Upper lobe of left lung (tissue), 4 donors: ENCODE measurements at regions not wholly inside any gene's neighbourhood (a gene's known extent, or its start where the extent isn't known, plus 50 kb on each side); places are given as distances from the start of the nearest gene placed in this dataset.
"Not testable (repeated sequence)": the region's sequence is repeated elsewhere in the genome, so short reads cannot be mapped to it uniquely, and the experiment has no call there.

ENCODE experiments used
- CTCF ChIP-seq, 6 experiments: fragments of 450-650 bp in 4 of 6; fragments of 200-600 bp in 2 of 6; sonication (generic) in 2 of 6; IDR thresholded peaks; one replicate each; pipeline ENCODE4 v1.5.1; 2016 to 2019; ENCODE audit warnings: antibody characterized with exemption in 6 of 6
- POLR2A ChIP-seq, 4 donors: fragments of 450-650 bp; IDR thresholded peaks; one replicate each; pipeline ENCODE4 v1.5.1; 2016 to 2017; ENCODE audit warnings: antibody characterized with exemption in 4 of 4, mild to moderate bottlenecking in 2 of 4

DNA sequence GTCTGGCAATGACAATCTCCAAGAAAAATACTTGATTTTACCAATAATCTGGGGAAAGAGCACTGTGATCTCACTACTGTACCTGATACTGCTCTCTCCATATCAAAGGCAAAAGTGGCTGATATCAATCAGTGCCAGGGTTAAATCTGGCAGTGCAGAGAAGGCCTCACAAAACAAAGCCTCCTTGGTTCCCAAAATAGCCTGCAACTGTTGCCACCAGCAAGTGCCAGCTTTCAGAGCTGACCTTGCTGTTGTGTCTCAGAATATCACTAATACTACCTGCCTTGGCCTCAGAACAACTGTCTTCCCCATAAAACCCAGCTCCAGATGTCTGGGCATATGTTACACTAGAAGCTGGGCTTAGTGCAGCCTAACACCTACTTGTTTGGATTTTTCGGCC, 738.6 kb downstream of the CDY1 start:
- TF ChIP-seq CTCF, POLR2A (IDR thresholded peaks at IDR 0.05): not testable (repeated sequence)
